ENCODE measurements at regions not wholly inside any gene's neighbourhood (a gene's known extent, or its start where the extent isn't known, plus 50 kb on each side); places are given as distances from the start of the nearest gene placed in this dataset.

DNA sequence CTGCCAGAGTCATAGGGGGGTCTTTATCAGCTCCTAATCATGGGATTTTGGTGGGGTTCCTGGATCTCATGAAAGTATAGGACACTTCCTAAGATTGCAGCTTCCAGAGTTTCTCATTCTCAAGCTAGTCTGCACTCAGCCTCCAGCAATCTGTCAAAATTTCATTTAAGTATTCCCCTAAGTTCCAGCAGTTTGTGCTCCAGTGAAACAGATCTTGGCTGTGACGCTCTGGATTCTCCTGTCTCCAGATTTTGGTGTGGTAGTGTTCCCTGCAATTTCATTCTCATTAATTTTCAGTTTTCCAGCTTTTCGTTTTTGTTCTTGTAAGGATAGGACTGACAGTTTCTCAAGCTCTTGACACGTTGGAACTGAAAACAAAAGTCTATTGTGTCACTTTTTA, 908.9 kb upstream of the MIR17HG start:
- ATAC-seq (no peak), DNase-seq (no peak)
- H3K4me3 ChIP-seq = no peak overlapping the region
- H3K36me3 ChIP-seq = no peaks in the 10 kb centered on the region
- 55 to 67% methylated on average over 3 of the region's 3 CpGs for WGBS, 2 donors
- no peaks in the 10 kb centered on the region for H3K4me1 ChIP-seq
- TF ChIP-seq CTCF (IDR thresholded peaks at IDR 0.05) = no peak
- intact Hi-C loops (cut with DNase I) = no loop called here
- no peaks in the 10 kb centered on the region for H3K27me3 ChIP-seq
- H3K9me3 ChIP-seq = no peaks in the 10 kb centered on the region
- no peak overlapping the region for H3K27ac ChIP-seq

DNA sequence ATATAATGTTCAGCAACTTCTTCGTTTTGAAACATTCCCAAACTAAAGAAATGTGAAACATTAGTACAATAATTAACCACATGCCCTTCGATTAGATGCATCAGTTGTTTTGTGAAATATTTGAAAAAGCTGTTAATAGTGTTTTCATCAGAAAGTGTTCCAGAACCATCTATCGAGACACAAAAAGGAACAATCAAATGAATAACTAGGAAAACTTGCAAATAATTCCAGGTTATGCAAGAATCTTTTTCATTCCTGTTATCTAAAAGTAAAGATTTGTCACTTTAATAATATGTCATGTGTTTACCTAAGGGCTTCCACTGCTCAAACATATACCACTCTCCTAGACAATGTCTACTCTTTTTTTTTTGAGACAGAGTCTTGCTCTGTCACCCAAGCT, 904.2 kb upstream of the MIR17HG start:
- H3K4me3 ChIP-seq = no peak overlapping the region
- DNase-seq (no peak), ATAC-seq (no peak)
- peaks cover 0 to 8% (median 0%) of the 10 kb centered on the region in 11 donors for H3K9me3 ChIP-seq
- H3K27me3 ChIP-seq = no peaks in the 10 kb centered on the region
- WGBS, 2 donors = 86 to 94% methylated on average over 3 of the region's 3 CpGs
- H3K4me1 ChIP-seq = peaks cover 0 to 5% (median 0%) of the 10 kb centered on the region in 9 donors
- TF ChIP-seq CTCF (IDR thresholded peaks at IDR 0.05) = no peak
- no peaks in the 10 kb centered on the region for H3K36me3 ChIP-seq
- intact Hi-C loops (cut with DNase I) = no loop called here
- no peak overlapping the region for H3K27ac ChIP-seq

DNA sequence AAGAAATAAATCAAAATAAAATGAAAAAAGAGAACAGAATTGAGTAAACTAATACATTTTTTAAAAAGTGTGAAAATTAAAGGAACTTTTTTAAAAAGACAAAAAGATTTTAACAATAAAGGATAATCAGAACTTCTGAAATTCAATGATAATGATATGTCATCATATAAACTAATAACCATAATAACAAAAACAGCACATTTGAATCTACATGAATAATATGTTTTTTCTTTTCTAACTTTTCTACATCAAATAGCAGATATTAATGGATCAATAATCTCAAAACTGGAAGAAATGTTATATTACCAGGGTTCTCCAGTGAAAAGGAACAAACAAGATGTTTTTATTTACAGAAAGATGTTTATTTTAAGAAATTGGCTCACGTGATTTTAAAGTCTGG, 903.3 kb upstream of the MIR17HG start:
- H3K4me3 ChIP-seq = no peak overlapping the region
- WGBS, 2 donors = 65 to 74% methylated on average over 1 of the region's 1 CpG
- no peak overlapping the region for H3K27ac ChIP-seq
- no peak for TF ChIP-seq CTCF (IDR thresholded peaks at IDR 0.05)
- DNase-seq (no peak), ATAC-seq (no peak)
- peaks cover 0 to 5% (median 0%) of the 10 kb centered on the region in 9 donors for H3K4me1 ChIP-seq
- H3K9me3 ChIP-seq = peaks cover 0 to 8% (median 0%) of the 10 kb centered on the region in 11 donors
- no peaks in the 10 kb centered on the region for H3K36me3 ChIP-seq
- H3K27me3 ChIP-seq = no peaks in the 10 kb centered on the region
- intact Hi-C loops (cut with DNase I) = no loop called here

GRCh38 chr13:90445179-90445578, 902.3 kb upstream of the MIR17HG start:
- H3K4me3 ChIP-seq = no peak overlapping the region

More at GRCh38 chr13:90445179-90445578, 902.3 kb upstream of the MIR17HG start:
- Histone ChIP-seq H3K9me3 (peaks cover 0 to 8% (median 0%) of the 10 kb centered on the region in 11 donors), H3K36me3 (no peaks in the 10 kb centered on the region), H3K27ac (peak overlapping the region in 1 of 10 donors; percentile 25), H3K27me3 (no peaks in the 10 kb centered on the region), H3K4me1 (peaks cover 0 to 5% (median 0%) of the 10 kb centered on the region in 9 donors)
- TF ChIP-seq CTCF (IDR thresholded peaks at IDR 0.05) = no peak
- DNase-seq = no peak
- intact Hi-C loops (cut with DNase I) = no loop called here
- peak in 2 of 8 donors; percentile 28 to 80 for ATAC-seq
- 14 to 21% methylated on average over 2 of the region's 2 CpGs for WGBS, 2 donors

All from heart right ventricle (tissue), 16 donors.